ENCODE measurements at regions not wholly inside any gene's neighbourhood (a gene's known extent, or its start where the extent isn't known, plus 50 kb on each side); places are given as distances from the start of the nearest gene placed in this dataset.

- Histone ChIP-seq H3K9ac (ENCODE audit: low read depth, low read length) (no peak overlapping the region), H3K4me1 (ENCODE audit: control insufficient read depth, insufficient read depth, low read length) (no peaks in the 10 kb centered on the region), H3K4me2 (ENCODE audit: low read length) (no peak overlapping the region), H3K9me3 (replicated peaks; ENCODE audit: low read length) (no peaks in the 10 kb centered on the region), H3K36me3 (ENCODE audit: insufficient read depth, low read length) (no peaks in the 10 kb centered on the region), H3K27me3 (ENCODE audit: control insufficient read depth, insufficient read depth, low read length) (peaks cover 43% of the 10 kb centered on the region), H3K4me3 (ENCODE audit: low read length) (no peak overlapping the region)
Observed at GRCh38 chr5:69019668-69020375, 74.0 kb upstream of the SLC30A5 start.

- Histone ChIP-seq H3K27me3 (ENCODE audit: control insufficient read depth, insufficient read depth, low read length) (peaks cover 43% of the 10 kb centered on the region), H3K9ac (ENCODE audit: low read depth, low read length) (no peak overlapping the region), H3K4me2 (ENCODE audit: low read length) (no peak overlapping the region), H3K36me3 (ENCODE audit: insufficient read depth, low read length) (no peaks in the 10 kb centered on the region), H3K9me3 (replicated peaks; ENCODE audit: low read length) (no peaks in the 10 kb centered on the region), H3K4me1 (ENCODE audit: control insufficient read depth, insufficient read depth, low read length) (no peaks in the 10 kb centered on the region), H3K4me3 (ENCODE audit: low read length) (no peak overlapping the region)
Observed at GRCh38 chr5:69024241-69024651, 69.6 kb upstream of the SLC30A5 start.

- no peak overlapping the region for H3K4me3 ChIP-seq (ENCODE audit: low read length)
- H3K4me2 ChIP-seq (ENCODE audit: low read length), result no peak overlapping the region
- H3K9me3 ChIP-seq (replicated peaks; ENCODE audit: low read length), result no peaks in the 10 kb centered on the region
- H3K4me1 ChIP-seq (ENCODE audit: control insufficient read depth, insufficient read depth, low read length), result no peaks in the 10 kb centered on the region
- H3K9ac ChIP-seq (ENCODE audit: low read depth, low read length), result no peak overlapping the region
- no peaks in the 10 kb centered on the region for H3K36me3 ChIP-seq (ENCODE audit: insufficient read depth, low read length)
- peaks cover 35% of the 10 kb centered on the region for H3K27me3 ChIP-seq (ENCODE audit: control insufficient read depth, insufficient read depth, low read length)
Observed at GRCh38 chr5:69029292-69029691, 64.5 kb upstream of the SLC30A5 start.

- no peak overlapping the region for H3K4me3 ChIP-seq (ENCODE audit: low read length)
- peaks cover 35% of the 10 kb centered on the region for H3K27me3 ChIP-seq (ENCODE audit: control insufficient read depth, insufficient read depth, low read length)
- H3K9me3 ChIP-seq (replicated peaks; ENCODE audit: low read length), result no peaks in the 10 kb centered on the region
- H3K36me3 ChIP-seq (ENCODE audit: insufficient read depth, low read length), result no peaks in the 10 kb centered on the region
- H3K4me1 ChIP-seq (ENCODE audit: control insufficient read depth, insufficient read depth, low read length), result no peaks in the 10 kb centered on the region
- H3K9ac ChIP-seq (ENCODE audit: low read depth, low read length), result no peak overlapping the region
- no peak overlapping the region for H3K4me2 ChIP-seq (ENCODE audit: low read length)
Observed at GRCh38 chr5:69030358-69031062, 63.3 kb upstream of the SLC30A5 start.

GRCh38 chr5:69032009-69032408 is 61.8 kb upstream of the SLC30A5 start:
- Histone ChIP-seq H3K4me1 (ENCODE audit: control insufficient read depth, insufficient read depth, low read length) (no peaks in the 10 kb centered on the region), H3K9me3 (replicated peaks; ENCODE audit: low read length) (no peaks in the 10 kb centered on the region), H3K36me3 (ENCODE audit: insufficient read depth, low read length) (no peaks in the 10 kb centered on the region), H3K27me3 (ENCODE audit: control insufficient read depth, insufficient read depth, low read length) (peaks cover 42% of the 10 kb centered on the region), H3K9ac (ENCODE audit: low read depth, low read length) (no peak overlapping the region), H3K4me3 (ENCODE audit: low read length) (no peak overlapping the region), H3K4me2 (ENCODE audit: low read length) (no peak overlapping the region)

GRCh38 chr5:69033690-69034089 is 60.1 kb upstream of the SLC30A5 start:
- no peaks in the 10 kb centered on the region for H3K36me3 ChIP-seq (ENCODE audit: insufficient read depth, low read length)
- no peaks in the 10 kb centered on the region for H3K9me3 ChIP-seq (replicated peaks; ENCODE audit: low read length)
- H3K4me2 ChIP-seq (ENCODE audit: low read length), result no peak overlapping the region
- no peak overlapping the region for H3K9ac ChIP-seq (ENCODE audit: low read depth, low read length)
- no peaks in the 10 kb centered on the region for H3K4me1 ChIP-seq (ENCODE audit: control insufficient read depth, insufficient read depth, low read length)
- H3K27me3 ChIP-seq (ENCODE audit: control insufficient read depth, insufficient read depth, low read length), result peaks cover 35% of the 10 kb centered on the region
- H3K4me3 ChIP-seq (ENCODE audit: low read length), result no peak overlapping the region

GRCh38 chr5:69034898-69035297 is 58.9 kb upstream of the SLC30A5 start:
- Histone ChIP-seq H3K36me3 (ENCODE audit: insufficient read depth, low read length) (no peaks in the 10 kb centered on the region), H3K27me3 (ENCODE audit: control insufficient read depth, insufficient read depth, low read length) (peaks cover 25% of the 10 kb centered on the region), H3K9me3 (replicated peaks; ENCODE audit: low read length) (no peaks in the 10 kb centered on the region), H3K4me3 (ENCODE audit: low read length) (no peak overlapping the region), H3K4me2 (ENCODE audit: low read length) (no peak overlapping the region), H3K9ac (ENCODE audit: low read depth, low read length) (no peak overlapping the region), H3K4me1 (ENCODE audit: control insufficient read depth, insufficient read depth, low read length) (no peaks in the 10 kb centered on the region)

- H3K27me3 ChIP-seq (ENCODE audit: control insufficient read depth, insufficient read depth, low read length), result peaks cover 19% of the 10 kb centered on the region
- no peaks in the 10 kb centered on the region for H3K36me3 ChIP-seq (ENCODE audit: insufficient read depth, low read length)
- no peaks in the 10 kb centered on the region for H3K9me3 ChIP-seq (replicated peaks; ENCODE audit: low read length)
- no peak overlapping the region for H3K4me3 ChIP-seq (ENCODE audit: low read length)
- no peak overlapping the region for H3K4me2 ChIP-seq (ENCODE audit: low read length)
- no peak overlapping the region for H3K9ac ChIP-seq (ENCODE audit: low read depth, low read length)
- H3K4me1 ChIP-seq (ENCODE audit: control insufficient read depth, insufficient read depth, low read length), result no peaks in the 10 kb centered on the region
Observed at GRCh38 chr5:69035665-69036064, 58.1 kb upstream of the SLC30A5 start.

GRCh38 chr5:69038539-69038938 is 55.3 kb upstream of the SLC30A5 start:
- peaks cover 7% of the 10 kb centered on the region for H3K27me3 ChIP-seq (ENCODE audit: control insufficient read depth, insufficient read depth, low read length)
- no peak overlapping the region for H3K9ac ChIP-seq (ENCODE audit: low read depth, low read length)
- no peaks in the 10 kb centered on the region for H3K4me1 ChIP-seq (ENCODE audit: control insufficient read depth, insufficient read depth, low read length)
- H3K4me2 ChIP-seq (ENCODE audit: low read length), result no peak overlapping the region
- H3K36me3 ChIP-seq (ENCODE audit: insufficient read depth, low read length), result no peaks in the 10 kb centered on the region
- H3K4me3 ChIP-seq (ENCODE audit: low read length), result no peak overlapping the region
- no peaks in the 10 kb centered on the region for H3K9me3 ChIP-seq (replicated peaks; ENCODE audit: low read length)

- Histone ChIP-seq H3K9ac (ENCODE audit: low read depth, low read length) (no peak overlapping the region), H3K36me3 (ENCODE audit: insufficient read depth, low read length) (no peaks in the 10 kb centered on the region), H3K27me3 (ENCODE audit: control insufficient read depth, insufficient read depth, low read length) (peaks cover 7% of the 10 kb centered on the region), H3K9me3 (replicated peaks; ENCODE audit: low read length) (no peaks in the 10 kb centered on the region), H3K4me1 (ENCODE audit: control insufficient read depth, insufficient read depth, low read length) (no peaks in the 10 kb centered on the region), H3K4me3 (ENCODE audit: low read length) (no peak overlapping the region), H3K4me2 (ENCODE audit: low read length) (no peak overlapping the region)
Observed at GRCh38 chr5:69039829-69040228, 54.0 kb upstream of the SLC30A5 start.

- no peak overlapping the region for H3K4me3 ChIP-seq (ENCODE audit: low read length)
- H3K36me3 ChIP-seq (ENCODE audit: insufficient read depth, low read length), result no peaks in the 10 kb centered on the region
- no peaks in the 10 kb centered on the region for H3K9me3 ChIP-seq (replicated peaks; ENCODE audit: low read length)
- H3K9ac ChIP-seq (ENCODE audit: low read depth, low read length), result no peak overlapping the region
- no peak overlapping the region for H3K4me2 ChIP-seq (ENCODE audit: low read length)
- H3K27me3 ChIP-seq (ENCODE audit: control insufficient read depth, insufficient read depth, low read length), result no peaks in the 10 kb centered on the region
- H3K4me1 ChIP-seq (ENCODE audit: control insufficient read depth, insufficient read depth, low read length), result peaks cover 4% of the 10 kb centered on the region
Observed at GRCh38 chr5:69042500-69042899, 51.3 kb upstream of the SLC30A5 start.

Data from skeletal muscle satellite cell (primary cell).